ENCODE measurements at regions not wholly inside any gene's neighbourhood (a gene's known extent, or its start where the extent isn't known, plus 50 kb on each side); places are given as distances from the start of the nearest gene placed in this dataset.

DNA sequence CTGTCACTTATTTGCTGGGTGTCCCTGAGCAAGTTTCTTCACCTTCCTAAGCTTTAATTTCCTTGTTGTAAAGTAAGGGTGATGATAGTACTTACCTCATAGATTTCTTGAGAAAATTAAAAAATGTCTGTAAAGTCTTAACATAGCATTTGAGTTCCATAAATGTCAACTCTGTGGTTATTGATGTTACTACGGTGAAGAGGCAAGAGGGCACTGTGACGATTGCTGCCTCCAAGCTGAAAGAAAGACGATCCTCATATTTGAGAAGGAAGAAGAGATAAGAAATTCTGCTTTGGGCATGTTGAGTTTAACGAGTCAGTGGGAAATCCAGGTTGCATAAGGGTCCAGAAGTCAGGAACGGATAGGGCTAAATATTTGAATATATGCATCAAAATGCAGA, 240.8 kb upstream of the ZPLD1 start:
- Histone ChIP-seq H3K27ac (no peak overlapping the region), H3K4me3 (no peak overlapping the region)
- no peak for DNase-seq (ENCODE audit: low spot score)
- TF ChIP-seq, protein P1, sequence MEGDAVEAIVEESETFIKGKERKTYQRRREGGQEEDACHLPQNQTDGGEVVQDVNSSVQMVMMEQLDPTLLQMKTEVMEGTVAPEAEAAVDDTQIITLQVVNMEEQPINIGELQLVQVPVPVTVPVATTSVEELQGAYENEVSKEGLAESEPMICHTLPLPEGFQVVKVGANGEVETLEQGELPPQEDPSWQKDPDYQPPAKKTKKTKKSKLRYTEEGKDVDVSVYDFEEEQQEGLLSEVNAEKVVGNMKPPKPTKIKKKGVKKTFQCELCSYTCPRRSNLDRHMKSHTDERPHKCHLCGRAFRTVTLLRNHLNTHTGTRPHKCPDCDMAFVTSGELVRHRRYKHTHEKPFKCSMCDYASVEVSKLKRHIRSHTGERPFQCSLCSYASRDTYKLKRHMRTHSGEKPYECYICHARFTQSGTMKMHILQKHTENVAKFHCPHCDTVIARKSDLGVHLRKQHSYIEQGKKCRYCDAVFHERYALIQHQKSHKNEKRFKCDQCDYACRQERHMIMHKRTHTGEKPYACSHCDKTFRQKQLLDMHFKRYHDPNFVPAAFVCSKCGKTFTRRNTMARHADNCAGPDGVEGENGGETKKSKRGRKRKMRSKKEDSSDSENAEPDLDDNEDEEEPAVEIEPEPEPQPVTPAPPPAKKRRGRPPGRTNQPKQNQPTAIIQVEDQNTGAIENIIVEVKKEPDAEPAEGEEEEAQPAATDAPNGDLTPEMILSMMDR (IDR thresholded peaks at IDR 0.05): no peak

DNA sequence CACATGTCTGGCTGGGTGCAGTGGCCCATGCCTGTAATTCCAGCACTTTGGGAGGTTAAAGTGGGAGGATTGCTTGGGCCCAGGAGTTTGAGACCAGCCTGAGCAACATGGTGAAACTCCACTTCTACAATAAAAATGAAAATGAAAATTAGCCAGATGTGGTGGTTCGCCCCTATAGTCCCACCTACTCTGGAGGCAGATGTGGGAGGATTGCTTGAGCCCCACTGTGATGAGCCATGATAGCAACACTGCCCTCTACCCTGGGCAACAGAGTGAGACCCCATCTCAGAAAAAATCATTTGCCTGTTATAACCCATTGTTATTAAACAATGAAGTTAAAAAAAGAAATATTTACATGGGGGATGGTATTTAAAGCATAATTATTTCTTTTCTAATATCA, 240.1 kb upstream of the ZPLD1 start:
- Histone ChIP-seq H3K4me3 (no peak overlapping the region), H3K27ac (no peak overlapping the region)
- TF ChIP-seq, protein P1 (IDR thresholded peaks at IDR 0.05): no peak

DNA sequence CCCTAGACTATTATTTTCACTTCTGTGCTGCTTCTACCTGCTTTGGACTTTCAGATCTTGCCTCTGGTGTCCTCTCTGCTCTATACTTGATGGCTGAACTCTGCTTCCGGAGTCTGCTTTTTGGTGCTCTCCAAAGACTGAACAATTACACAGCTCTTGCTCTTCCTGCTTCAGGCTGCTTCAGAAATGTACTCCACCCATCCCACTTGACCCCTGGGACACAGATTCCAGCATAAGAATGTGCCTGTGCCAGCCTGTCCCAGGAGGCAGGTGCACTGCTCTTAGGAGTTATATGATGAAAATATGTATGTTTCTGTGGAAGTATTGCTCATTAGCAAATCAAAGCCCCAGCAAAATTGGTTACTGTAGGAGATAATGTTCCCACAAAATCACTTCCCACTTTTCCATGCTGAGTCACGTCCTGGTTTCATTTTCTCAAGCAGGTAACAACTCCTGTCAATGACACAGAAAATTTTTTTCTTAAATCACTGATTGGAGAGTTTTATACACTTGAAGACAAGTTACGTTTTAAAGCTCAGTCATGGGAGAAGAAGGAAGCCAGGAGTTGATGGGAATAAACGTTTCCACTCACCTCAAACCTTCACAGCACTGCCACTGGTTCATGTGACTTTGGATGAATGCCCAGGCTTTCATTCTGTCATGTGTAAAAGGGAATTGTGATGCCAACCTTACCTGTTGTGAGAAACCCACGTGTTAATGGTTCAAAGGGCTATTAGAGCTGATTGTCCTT, 239.4 kb upstream of the ZPLD1 start:
- TF ChIP-seq, protein P1 (IDR thresholded peaks at IDR 0.05): no peak
- no peak overlapping the region for H3K4me3 ChIP-seq

More for the DNA sequence above, 240.1 kb upstream of the ZPLD1 start:
- DNase-seq (ENCODE audit: low spot score): no peak

DNA sequence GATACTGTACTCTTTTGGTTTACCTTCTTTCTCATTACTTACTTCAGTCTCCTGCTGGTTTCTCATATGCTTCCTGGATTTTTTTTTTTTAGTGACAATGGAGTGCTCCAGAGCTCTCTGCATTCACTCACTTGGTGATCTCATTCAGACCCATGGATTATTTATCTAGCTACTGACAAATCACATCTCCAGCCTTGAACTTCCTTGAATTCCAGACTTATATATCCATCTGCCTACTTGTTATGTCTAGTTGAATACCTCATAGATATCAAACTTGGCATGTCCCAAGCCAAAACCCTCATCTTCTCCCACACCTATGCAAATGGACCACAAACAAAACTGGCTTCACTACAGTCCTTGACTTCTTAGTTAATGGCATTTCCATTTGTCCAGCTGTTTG, 234.7 kb upstream of the ZPLD1 start:
- no peak for DNase-seq (ENCODE audit: low spot score)
- Histone ChIP-seq H3K4me3 (no peak overlapping the region), H3K27ac (no peak overlapping the region)
- TF ChIP-seq, protein P1 (IDR thresholded peaks at IDR 0.05): no peak

More for the DNA sequence above, 239.4 kb upstream of the ZPLD1 start:
- H3K27ac ChIP-seq: no peak overlapping the region
- no peak for DNase-seq (ENCODE audit: low spot score)

DNA sequence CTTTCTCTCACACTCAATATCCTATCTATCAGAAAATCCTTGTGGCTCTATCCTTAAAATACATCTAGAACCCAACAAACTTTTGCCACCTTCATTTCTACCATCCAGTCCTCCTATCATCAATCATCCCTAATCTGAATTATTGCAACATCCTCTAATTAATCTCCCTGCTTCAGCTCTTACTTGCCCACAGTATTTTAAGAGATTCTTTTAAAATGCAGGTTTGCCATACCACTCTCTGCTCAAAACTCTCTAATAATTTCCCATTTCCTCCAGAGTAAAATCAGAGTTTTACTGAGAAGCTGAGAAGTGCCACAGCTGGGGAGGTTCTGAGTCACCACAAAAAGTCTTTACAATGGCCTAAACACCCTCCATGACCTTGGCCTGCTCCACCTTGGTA, 234.3 kb upstream of the ZPLD1 start:
- Histone ChIP-seq H3K27ac (no peak overlapping the region), H3K4me3 (no peak overlapping the region)
- TF ChIP-seq, protein P1 (IDR thresholded peaks at IDR 0.05): no peak
- DNase-seq (ENCODE audit: low spot score): no peak

DNA sequence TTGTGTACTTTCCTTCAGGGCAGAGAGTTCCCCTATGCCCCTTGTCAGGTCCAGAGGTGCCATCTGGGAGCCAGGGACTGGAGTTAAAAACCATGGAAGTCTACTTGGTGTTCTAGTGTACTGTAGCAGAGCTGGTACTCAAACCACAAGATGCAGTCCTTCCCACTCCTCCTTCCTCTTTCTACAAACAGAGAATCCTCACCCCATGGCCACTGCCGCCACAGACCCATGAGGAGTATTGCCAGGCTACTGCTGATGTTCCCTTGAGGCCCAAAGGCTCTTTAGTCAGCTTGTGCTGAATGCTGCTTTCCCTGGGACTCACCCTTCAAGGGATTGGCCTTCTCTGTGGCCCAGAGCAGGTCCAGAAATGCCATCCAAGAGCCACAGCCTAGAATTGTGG, 229.2 kb upstream of the ZPLD1 start:
- Histone ChIP-seq H3K27ac (peak overlapping the region in 1 of 2 donors; percentile 57), H3K4me3 (no peak overlapping the region)
- TF ChIP-seq, protein P1 (IDR thresholded peaks at IDR 0.05): no peak
- DNase-seq (ENCODE audit: low spot score): no peak

DNA sequence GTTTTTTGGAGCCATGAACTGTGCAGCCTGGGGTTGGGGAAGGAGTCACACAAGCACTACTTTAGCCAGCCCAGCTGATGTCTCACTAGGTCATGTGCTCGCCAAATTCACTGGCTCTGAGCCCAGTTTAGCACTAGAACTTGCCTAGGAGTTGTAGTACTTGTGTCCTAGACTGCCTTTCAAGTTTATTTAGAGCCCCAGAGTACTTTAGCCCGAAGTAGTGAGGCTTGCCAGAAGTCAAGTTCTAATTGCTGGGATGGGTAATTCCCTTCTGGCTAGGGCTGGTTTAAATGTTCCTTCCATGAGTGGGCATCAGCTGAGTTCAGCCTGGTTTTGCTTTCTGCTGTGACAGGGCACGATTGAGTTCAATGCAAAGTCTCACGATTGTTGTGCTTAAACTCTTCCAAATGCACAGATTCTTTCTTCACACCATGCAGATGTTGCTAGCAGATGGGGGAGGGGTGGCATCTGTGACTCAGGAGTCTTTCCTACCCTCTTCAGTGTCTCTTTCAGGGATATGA, 228.2 kb upstream of the ZPLD1 start:
- DNase-seq (ENCODE audit: low spot score): no peak
- Histone ChIP-seq H3K4me3 (no peak overlapping the region), H3K27ac (peak overlapping the region; percentile 57 to 60)
- TF ChIP-seq, protein P1 (IDR thresholded peaks at IDR 0.05): no peak
